GM21737 (cell line): ENCODE measurements at regions not wholly inside any gene's neighbourhood (a gene's known extent, or its start where the extent isn't known, plus 50 kb on each side); places are given as distances from the start of the nearest gene placed in this dataset.
"Not testable (repeated sequence)": the region's sequence is repeated elsewhere in the genome, so short reads cannot be mapped to it uniquely, and the experiment has no call there.

Experiments used
- ATAC-seq: cut with Tn5 transposase; IDR thresholded peaks from one replicate; pipeline ENCODE4 v1.9.1; 2021; ENCODE audit warnings: mild to moderate bottlenecking, moderate library complexity; ENCODE audit not compliant: unreplicated experiment

DNA sequence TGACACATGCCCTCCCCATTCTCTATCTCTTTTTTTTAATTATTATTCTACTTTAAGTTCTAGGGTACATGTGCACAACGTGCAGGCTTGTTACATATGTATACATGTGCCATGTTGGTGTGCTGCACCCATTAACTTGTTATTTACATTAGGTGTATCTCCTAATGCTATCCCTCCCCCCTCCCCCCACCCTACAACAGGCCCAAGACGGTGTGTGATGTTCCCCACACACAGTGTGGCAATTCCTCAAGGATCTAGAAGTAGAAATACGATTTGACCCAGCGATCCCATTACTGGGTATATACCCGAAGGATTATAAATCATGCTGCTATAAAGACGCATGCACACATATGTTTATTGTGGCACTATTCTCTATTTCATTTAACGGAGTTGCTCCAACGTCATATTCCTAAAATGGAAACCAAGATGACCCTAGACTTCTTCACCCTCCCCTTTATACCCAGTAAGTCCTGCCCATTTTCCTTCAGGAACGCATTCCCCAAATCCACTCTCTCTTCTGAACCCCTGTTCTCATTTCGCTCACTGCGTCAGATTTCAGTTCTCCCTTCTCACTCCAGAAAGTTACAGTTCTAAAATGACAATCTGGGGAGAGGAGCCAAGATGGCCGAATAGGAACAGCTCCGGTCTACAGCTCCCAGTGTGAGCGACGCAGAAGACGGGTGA, 175.6 kb downstream of the MEX3B start:
- ATAC-seq: not testable (repeated sequence)

DNA sequence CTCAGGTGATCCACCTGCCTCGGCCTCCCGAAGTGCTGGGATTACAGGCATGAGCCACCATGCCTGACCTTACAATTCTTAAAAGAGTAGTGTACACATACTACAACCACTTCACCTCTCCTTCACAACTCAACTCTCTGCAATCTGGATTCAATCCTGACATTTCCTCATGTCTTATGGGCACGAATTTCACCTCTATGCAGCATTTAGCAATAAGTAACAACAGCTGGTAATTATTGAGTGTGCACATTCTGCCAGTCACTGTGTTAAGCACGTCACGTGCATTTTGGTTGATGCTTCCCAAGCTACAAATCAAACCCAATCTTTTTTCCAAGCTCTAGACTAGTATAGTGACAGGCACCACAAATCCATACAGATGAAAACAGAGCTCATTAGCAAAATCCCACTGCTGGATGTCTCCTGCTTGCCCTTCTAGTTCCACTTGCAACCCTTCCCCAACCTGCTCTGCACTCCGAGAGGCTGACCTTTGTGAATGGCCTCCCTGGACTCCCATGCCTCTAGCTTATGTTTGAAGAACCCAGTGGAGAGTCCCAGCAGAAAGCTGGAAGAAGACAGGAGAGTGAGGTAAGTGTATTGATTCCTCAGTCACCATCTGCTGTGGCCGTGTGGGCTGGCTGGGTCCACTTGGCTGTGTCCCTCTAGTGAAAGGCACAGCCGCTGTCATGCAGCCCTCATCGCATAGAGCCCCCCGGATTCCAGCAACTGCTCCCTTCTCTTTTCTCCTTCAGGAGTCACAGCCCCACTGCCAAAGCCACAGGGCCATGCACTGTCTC, 176.5 kb downstream of the MEX3B start:
- no peak for ATAC-seq

DNA sequence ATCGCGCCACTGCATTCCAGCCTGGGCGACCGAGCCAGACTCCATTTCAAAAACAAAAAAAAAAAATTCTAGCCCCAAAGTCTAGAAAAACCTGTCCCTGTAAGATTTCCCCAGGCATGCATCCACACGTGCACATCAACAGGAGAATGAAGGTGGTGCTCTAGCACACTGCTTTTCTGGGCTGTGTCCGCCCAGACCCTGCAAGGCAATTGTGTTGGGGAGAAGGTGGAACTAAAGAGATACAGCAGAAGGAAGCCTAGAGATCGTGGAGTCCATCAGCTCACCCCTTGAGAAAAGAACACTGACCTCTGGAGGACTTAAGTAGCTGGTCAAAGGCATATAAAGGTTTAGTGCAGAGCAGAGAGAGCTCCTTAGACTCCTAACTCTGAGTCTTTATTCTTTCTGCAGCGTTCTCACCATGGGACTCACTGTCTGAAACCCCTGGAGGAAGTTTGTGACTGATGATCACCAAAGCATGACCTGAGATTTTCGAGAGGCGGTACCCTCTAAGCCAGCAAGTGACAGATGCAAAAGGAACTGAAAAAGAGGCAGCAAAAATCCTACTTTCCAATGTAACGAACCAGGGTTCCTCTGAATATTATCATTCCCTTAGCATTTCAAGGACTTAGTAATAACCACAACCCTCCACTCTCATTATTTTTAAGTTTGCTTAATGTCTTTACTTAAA, 179.8 kb downstream of the MEX3B start:
- peak; percentile 98 for ATAC-seq

DNA sequence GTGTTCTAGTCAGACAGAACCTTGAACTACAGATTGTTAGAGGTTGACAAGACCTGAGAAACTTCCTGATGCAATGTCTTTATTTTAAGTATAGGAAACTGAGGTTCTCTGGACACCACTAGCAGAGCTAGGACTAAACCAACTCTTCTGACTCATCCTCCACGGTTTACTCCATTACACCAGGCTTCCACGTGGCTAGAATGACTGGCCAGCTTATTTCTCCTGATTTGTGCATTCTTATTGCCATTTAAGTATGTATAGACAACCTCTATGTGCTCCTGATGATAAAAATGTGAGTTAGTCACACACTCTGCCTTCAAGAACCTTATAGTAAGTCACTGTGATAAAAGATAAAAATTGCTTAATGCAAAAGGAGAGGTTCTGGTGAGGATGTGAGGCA, 182.7 kb downstream of the MEX3B start:
- ATAC-seq: no peak

DNA sequence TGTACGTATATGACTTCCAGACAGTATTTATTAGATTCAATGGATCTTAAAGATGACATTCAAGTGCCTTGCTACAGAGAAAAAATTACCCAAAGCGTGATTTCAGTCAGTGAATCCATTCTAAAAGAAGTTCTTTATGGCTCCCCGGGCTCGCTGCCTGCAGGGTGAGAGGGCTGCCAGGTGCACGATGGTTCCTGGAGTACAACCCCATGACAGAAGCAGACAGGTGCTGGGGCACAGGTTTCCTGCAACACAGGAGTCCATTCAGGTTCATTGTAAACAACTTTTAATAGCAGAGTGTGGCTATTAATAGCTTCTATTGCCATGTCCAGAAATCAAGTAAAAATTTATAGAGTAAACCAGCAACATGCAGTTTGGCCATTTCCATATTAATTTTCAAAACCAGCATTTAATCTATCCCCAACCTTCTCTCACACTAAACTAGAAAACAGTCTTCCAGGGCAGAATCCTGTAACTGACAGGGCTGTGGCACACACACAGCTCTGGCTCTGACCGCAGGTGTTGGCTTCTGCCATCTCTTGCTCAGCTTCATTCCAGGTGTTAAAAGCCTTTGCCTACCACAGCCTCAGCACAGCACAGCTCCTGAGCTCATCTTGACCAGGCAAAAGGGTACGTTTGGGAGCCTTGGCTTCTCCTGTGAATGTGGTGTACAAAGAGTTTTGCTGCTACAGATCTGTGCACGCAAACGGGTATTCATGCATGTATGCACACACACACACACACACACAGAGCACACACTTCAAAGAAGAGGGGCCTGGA, 185.9 kb downstream of the MEX3B start:
- ATAC-seq: no peak

DNA sequence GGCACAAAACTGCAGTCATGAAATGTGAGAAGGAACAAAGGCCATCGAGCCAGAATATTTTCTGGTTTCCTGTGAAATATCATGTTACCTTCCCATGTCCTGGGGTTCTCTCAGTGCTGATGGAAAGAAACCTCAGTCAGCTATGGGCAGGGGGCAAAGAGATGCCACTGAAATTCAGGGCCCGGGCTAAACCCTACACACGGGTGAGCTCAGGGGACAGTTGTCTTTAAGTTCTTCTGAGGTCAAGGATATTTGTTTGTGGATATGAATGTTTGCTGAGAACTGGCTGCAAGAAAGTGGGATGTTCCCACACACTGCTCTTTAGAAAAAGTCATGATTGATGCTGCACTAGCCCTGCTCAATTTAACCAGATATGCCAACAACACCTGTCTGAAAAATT, 187.2 kb downstream of the MEX3B start:
- ATAC-seq: no peak

DNA sequence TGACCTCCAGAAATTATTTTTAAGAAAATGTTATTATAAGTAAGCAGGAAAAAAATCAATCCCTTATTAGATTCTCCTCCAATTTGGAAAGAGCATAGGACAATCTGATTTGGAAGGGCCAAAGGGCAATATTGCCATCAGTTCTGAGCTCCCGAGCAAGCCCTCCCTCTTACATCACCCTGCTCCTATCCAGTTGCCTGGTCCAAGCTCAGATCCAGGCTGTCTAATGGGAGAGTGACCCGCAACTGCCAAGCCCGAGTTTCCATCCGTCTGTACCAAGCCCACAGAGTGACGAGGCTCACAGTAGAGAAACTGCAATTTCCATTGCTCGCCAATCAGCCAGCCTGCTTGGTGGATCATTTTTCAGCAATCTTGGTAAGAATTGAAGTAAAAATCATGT, 187.7 kb downstream of the MEX3B start:
- ATAC-seq: no peak

DNA sequence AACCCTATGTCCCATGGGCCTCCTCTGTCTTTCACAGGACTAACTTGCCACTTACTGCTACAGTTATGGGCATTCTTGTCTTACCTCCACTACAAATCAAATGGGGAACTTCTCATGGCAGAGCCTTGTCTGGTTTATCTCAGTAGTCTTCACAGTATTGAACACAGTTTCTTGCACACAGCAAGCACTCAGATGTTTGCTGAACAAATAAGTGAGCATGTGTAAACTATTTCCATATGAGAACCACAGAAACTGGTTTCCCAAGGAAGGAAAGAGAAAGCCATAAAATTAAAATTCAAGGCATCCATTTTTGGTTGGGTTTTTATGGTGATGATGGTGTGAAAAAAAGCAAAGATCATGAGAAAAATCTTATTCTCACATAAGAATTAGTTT, 189.2 kb downstream of the MEX3B start:
- no peak for ATAC-seq

DNA sequence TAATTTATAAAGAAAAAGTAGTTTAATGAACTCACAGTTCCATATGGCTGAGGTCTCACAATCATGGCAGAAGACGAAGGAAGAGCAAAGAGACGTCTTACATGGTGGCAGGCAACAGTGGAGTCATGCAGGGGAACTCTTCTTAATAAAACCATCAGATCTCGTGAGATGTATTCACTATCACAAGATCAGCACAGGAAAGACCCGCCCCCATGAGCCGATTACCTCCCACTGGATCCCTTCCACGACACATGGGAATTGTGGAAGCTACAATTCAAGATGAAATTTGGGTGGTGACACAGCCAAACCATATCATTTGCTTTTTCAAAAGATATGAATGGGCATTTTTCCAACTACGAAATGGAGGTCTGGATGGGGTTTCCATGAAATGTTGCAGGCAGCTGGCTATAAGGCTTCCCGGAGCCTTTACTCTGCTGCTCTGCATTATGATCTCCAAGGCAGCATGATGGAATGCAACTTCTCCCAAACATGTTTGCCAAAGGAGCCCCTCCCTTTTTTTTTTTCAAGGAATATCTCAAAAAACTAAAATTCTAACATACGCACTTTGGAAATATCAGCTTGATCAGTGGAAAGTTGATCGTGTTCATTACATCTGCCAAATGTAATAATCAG, 189.7 kb downstream of the MEX3B start:
- no peak for ATAC-seq

DNA sequence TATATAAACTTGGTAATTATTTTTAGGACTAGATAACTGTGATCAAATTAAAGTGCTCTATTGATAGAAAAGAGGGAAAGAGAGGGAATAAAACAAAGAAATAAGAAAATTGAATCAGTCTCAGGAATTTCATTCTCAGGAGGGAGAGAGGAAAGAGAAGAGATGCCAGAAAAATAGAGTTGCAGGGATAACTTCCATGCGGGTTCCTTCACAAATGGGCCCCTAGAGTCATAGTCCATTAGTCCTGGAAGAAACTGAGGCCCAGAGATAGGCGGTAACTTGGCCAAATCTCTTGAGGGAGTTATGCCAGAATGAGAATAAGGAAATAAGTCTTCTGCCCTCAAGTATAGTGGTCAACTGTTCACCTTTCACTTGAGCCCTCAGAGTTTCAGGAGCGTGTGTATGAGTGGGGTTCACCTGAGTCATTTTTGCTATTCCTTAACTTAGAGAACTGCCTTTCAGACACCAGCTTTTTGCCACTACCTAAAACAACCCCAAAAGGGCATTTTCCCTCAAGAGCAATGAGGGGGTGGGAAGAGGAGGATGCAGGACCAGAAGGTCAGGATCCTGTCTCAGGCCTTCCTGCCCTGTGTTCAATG, 192.6 kb downstream of the MEX3B start:
- ATAC-seq: no peak

DNA sequence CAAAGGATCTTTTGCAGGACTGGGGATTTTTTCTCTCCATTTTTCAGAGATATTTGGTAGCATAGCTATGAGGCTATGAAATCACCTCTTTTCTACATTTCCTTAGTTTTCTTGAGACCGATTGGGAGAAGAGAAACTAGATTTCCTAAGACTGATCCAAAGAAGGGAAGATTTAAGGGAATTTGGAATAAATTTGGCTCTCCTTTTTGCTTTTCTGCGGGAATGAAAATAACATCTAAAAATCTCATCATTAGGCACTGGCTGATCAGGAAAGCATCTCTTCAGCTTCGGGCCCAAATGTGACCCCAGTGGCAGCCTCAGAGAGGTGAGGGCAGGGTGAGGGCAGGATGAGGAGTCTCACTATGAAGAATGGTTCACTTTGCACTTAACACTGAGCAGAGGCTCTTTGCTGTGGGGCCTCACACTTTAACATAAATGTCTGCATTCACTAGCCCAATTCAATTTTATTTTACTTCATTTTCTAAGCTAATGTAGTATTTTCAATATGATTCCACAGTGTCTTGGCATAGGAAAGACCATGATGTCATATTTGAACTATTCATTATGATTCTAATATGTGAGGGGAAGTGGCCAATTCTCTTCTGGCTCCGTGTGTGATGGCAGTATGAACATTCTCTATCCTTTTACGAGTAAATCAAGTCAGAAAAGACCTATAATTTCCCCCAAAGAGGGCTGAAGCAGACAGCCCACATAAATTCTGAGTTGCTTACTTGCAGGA, 193.2 kb downstream of the MEX3B start:
- ATAC-seq: no peak

DNA sequence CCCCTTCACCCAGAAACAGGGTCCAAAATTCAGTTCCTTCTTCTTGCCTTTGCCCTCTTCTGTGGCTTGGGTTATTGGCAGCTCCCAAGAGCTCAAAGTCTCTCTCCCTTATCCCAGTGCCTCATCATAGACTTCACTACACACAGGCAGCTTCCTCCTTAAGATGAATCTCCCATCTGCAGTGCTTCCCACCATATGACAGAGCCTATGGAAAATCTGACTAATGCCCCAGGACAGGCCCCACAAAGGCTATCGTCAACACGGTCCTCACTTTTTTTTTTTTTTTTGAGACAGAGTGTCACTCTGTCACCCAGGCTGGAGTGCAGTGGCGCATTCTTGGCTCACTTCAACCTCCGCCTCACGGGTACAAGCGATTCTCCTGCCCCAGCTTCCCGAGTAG, 194.1 kb downstream of the MEX3B start:
- no peak for ATAC-seq

DNA sequence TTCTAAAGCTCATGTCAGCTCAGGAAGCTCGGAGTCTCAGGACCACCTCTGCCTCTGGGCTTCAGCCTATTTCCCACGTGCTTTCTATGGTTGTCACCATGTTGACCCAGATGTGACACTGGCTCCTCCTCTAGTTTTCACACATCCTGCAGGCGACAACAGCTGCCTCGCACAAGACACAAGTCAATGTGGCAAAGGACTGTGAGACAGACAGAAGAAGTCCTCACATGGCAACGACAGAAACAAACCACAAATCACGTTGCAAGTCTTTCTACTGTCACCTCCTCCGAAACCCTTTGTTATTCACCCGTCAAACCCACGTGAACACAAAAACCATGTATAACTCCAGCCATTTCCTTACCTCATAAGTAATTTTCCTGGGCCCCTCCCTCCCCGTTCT, 194.5 kb downstream of the MEX3B start:
- ATAC-seq: no peak

DNA sequence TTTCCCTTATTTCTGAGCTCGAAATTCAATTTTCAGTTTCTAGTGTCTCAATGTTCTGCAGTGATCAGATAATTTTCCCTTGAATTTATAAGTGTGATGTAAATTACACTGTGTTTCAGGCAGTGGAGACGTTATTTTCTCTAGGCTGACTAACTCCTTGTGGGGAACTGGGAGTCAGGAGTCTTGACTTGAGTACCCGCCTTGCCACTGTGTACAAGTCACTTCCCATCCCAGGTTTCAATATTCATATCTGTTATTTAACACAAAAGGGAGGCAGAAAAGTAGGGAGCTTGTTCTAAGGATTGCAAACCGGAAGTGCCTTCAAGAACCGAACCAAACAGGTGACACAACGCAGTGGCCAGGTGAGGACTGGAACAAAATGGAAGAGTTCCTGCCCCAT, 196.5 kb downstream of the MEX3B start:
- no peak for ATAC-seq

DNA sequence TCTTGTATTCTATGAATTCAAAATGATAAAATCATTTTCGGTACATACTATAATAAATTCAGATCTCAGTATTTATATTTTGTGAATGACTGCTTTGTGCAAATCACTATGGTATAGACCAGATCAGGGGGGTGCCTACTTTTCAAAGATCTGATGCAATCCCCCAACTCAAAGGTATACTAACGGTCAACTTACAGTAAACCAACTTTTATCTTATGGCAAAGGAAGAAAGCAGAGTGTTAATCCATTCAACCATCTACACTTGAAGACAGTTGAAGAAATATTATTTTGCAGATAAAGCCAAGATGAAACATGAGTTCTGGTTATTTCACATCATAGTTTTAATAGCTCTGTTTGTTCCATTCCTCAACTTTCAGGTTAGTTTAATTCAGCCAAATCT, 197.1 kb downstream of the MEX3B start:
- no peak for ATAC-seq

DNA sequence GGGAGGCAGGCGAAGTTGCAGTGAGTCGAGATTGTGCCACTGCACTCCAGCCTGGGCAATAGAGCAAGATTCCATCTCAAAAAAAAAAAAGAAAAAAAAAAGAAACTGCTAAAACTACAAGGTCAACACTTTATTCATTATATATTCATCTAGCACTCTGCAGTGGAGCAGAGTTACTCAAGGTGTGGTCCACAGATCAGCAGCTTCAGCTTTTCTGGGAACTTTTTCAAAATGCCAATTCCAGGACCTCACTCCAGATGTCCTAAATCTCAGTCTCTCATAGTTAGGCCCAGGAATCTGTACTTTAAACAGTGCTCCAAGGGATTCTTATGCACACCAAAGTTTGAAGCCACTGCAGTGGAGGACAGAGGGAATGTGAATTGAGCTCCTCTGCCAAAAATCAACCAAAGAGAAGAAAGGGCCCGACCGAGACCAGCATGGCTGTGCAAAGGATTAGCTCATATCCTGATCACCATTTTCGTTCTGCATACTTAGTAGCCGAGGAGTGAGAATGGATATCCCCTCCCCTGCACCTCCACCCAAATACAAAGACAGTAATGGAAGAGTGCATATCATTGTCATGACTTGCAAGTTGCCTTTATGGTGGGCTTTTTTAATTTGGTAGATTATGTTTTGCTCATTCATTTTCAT, 201.9 kb downstream of the MEX3B start:
- no peak for ATAC-seq

DNA sequence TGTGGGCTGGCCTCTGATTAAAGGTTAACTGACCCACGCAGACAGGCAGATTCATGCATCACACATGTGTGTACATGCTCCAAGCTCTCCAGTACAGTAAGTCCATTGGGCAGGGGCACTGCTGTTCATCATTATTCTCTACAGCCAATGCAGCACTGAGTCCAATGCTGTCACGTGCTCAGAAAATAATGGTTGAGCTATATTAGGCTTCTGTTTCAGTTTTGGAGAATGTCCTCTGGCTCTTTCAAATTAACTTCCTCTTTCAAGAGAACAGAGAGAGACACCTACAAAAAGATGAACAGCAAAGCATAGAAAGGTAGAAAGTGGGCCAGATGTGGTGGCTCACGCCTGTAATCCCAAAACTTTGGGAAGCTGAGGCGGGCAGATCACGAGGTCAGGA, 202.6 kb downstream of the MEX3B start:
- peak; percentile 81 for ATAC-seq

DNA sequence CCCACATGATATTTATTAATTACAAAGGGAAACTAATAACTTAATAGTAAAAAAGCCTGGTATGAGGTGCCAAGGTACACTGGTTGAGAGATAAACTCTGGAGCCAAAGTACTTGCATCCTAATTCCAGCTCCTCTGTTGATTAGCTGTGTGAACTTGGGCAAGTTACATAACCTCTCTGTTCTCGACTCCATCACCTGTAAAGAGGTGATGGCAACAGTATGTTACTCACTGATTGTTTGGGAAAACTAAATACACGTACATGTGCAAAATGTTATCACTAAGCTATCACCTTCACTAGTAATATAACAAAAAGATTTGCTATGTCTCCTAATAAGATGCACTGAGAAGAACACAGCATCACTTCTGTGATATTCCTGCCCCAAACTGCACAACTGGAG, 206.4 kb downstream of the MEX3B start:
- ATAC-seq: no peak

DNA sequence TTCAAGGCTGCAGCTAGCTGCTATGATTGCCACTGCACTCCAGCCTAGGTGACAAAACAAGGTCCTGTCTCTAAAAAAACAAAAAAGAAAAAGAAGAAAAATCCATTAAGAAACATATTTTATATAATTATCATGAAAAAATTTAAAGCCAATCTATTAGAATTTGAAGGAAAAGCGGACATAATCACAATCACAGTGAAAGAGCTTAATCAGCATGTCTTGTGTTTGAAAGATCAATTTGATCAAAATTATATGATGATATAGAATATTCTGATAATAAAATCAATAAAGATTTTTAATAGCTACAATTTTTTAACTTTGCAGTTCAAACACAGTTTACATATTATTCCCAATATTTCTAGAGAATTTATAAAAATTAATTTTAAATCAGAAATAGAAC, 210.1 kb downstream of the MEX3B start:
- no peak for ATAC-seq
